Stimulated activated naive CD4-positive, alpha-beta T cell treated with Interleukin-2 at 50 U/mL for 16 hours (primary cell): ENCODE measurements at regions not wholly inside any gene's neighbourhood (a gene's known extent, or its start where the extent isn't known, plus 50 kb on each side); places are given as distances from the start of the nearest gene placed in this dataset.
A peak's percentile ranks its signal among the peaks of the same experiment; 100 is the strongest.

Experiments
- DNase-seq: peaks from one replicate; lab custom pipeline; 2025; lab: John Stamatoyannopoulos, UW

DNA sequence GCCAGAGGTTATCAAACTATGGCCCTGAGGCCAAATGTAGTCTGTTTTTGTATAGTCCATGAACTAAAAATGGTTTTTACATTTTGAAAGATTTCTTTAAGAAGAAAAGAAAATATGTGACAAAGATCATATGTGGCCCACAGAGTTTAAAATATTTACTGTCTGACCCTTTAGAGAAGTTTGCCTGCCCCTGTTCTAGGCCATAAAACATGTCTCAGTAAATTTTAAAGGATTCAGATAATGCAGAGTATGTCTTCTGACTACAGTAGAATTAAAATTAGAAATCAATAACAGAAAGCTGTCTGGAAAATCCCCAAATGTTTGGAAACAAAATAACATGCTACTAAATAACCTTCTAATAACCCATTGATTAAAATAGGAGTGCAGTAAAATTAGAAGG, 86.3 kb downstream of the KCNRG start:
- DNase-seq = no peak

- DNase-seq = no peak
Measured at GRCh38 chr13:50104493-50104892, 89.2 kb downstream of the KCNRG start.

GRCh38 chr13:50106559-50106958, 91.3 kb downstream of the KCNRG start:
- no peak for DNase-seq

DNA sequence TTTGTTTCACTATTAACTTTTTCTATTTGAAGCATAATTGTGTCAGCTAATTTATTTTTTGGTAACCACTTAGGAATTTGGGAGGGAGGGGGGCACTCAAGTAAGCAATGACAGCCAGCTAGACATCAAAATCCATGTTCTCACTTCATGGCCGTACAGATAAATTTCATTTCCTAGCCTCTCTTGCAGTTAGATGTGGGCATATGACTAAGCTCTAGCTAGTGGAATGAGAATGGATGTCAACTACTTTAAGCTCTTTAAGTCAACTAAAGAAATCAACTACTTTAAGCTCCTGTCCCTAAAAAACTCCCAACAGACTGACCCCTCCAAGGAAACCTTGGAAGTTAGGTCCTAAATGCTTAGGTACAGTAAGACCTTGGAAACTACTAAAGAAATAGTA, 92.0 kb downstream of the KCNRG start:
- no peak for DNase-seq

GRCh38 chr13:50114961-50115360, 99.7 kb downstream of the KCNRG start:
- no peak for DNase-seq

DNA sequence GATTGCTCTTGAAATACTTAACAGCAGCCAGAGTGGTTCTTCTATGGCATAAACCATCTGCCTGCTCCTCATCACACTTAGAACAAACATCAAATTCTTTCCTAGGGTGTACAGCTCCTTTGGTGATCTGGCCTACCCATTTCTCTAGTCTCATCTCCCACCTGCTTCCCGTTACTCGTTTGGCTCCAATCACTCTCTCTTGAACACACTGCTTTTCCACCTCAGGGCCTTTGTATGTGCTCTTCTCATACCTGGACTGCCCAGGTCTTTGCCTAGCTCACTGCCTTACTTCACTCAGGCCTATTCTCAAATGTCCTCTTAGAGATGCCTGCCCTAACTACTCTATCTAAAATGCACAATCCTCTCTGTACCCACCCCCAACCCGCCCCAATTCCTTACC, 100.5 kb downstream of the KCNRG start:
- DNase-seq = no peak

DNA sequence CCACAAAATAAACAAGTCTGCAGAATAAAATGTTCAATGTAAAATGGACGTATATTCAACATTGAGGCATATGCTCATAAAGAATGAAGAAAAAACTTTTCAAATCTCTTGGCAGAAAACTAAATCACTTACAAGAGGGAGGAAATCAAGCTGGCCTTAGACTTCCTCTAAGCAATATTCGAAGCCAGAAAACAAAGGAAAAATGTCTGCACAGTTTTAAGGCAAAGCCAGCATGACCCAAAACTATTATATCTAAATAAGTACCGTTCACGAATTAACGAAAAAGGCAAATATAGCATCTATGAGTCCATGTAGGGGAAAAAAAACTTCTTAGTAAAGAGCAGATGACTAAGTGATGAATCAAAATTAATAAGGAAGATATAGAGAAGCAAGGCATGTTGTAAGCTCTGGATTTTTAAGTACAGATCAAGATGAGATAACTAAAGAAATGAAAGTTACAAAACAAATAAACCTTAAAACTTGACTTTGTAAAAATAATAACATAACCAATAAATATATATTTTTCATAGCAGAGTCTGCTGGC, 101.3 kb downstream of the KCNRG start:
- DNase-seq = no peak

DNA sequence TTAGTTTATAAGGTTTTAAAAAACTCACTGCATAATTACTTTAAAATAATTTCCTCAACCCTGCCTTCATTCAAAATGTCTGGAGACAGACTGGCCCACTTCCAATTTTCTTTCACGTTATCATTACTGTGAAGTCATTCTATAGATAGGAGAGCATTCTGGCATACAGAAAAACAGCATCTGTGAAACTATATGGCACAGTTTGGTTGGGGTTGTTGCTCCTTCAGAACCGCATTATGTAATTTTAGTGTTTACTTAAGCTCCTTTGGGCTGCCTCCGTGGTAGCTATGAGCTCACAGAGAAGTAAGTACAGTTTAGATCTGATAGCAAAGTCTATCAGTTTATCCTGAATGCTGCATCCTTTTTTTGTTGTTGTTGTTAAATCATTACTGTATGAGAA, 104.3 kb downstream of the KCNRG start:
- DNase-seq = no peak

- DNase-seq = no peak
Measured at GRCh38 chr13:50122455-50122854, 107.2 kb downstream of the KCNRG start.

DNA sequence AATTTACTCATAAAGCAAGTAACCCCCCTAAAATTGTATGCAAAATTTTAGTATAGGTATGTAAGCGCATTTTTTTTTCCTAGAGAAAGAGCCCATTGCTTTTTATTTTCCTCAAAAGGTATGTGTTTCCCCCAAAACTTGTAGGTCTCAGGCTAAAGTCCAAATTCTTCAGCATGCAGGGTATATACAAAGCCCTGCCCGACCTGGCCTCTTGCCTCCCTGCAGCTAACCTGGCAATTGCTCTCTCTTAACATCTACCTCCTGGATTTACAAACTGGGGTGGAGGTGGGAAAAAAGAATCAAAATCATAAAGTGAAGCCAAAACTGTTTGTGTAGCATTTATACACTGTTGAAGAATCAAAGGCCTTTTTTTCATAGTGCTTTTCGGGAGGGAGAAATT, 107.8 kb downstream of the KCNRG start:
- no peak for DNase-seq

DNA sequence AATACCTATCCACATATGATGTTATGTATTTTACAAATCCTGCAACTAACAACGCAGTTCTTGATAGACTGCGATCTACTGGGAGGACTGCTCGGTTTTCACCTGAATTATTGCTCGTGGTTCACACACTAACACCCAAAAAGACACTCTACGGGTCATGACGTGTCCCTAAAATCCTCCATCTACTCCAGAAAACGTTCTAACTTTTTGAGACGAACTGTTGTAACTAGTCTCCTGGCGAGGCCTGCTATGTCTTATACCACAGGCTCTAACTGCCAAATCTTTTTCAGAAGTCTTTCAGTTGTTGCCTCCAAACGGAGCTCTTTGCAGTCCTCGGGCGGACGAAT, 108.2 kb downstream of the KCNRG start:
- no peak for DNase-seq

DNA sequence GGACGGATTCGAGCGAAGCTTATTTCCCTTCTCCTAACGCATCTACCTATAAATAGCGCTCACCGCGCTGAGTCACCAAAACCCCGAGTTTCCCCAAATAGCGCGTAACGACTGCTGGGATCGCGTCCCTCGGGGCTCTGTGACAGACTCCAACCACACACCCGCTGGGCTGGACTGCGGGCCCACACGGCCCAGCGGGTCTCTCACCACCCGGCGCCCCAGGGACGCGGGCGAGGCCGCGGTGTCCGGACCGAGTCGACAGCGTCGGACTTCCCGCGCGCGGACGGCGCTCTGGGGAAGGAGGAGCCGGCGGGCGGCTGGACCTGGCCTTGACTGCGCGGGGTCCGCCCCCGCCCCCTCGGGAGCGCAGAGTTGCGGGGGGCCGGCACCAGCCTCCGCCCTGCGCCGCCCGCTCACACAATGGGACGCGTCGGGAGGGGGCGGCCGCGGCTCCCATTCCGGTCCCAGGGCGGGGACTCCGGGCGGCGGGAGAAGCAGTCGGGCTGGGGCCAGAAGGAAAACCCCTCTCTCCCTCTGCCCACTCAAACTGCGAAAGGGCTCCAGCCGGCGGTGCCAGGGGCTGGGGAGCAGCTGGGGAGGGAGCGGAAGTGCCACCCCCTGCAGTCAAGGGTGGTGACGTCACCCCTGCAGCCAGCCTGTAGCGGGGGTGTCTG, 108.8 kb downstream of the KCNRG start:
- peak; percentile 70 for DNase-seq

DNA sequence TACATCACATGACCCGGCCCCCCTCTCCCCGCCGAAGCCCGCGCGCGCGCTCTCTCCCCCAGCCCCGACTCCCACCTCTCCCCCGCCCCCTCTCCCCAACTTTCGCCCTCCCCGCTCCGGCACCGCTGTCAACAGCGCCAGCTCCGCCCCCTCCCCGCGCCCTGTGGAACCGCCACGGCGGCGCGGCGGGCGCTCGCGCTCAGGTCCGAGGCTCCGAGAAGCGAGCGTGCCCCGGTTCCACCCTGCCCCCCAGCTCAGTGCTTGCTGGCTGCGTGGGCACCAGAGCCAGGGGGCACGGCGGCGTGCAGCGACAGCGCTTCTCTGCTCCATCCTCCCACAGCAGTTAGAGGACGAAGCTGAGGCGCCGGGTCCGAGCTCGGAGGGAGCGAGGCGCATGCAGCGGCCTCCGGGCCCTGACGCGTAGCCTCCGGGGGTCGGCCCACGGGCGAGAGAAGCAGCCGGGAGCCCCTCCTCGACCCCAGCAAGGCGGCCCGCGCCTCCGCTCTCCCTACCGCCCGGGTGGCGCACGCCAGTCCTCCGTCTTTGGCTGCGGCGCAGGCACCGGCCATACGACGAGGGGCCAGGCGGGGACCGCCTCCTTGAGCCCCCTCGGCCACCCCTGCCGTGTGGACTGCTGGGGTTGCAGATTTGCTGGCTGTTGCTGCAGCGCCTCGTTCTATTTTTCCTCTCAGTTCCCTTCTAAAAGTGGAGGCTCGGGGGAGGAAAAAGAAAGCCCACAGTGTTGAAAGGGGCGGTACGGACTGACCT, 109.5 kb downstream of the KCNRG start:
- peak; percentile 93 for DNase-seq

- no peak for DNase-seq
Measured at GRCh38 chr13:50125304-50125553, 110.0 kb downstream of the KCNRG start.

DNA sequence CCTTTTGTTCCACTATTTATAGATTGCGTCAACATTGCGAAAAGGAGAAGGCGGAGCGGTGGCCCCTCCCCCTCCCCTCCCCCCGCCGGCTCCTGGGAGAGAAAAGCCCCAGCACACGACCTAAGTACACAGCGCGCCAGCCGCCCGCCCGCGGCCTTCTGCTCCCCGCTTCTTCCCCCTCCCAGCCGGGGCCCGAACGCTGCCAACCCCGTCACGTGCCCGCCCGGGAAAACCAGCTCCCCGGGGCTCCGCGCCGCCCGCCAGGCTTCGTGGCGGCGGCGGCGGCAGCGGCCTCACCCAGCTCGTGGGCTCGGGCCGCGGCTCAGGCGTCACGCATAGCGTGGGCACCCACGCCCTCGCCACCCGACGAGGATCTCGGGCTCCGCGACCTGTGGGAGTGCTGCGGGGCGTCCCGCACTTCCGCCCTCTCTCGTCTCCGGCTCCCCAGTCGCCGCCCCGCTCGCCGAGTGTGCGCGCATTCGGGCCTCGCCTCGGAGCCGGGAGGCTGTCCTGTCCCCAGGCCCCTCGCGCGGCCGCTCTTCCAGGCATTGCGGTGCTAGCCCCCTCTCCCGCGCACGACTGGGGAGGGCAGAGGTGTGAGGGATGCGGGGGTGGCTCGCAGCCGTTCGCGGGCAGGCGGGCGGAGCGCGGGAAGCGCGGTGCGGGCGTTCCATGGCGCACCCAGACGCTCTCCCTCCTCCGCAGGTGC, 110.5 kb downstream of the KCNRG start:
- peak; percentile 88 for DNase-seq

- no peak for DNase-seq
Measured at GRCh38 chr13:50126263-50126992, 111.2 kb downstream of the KCNRG start.

DNA sequence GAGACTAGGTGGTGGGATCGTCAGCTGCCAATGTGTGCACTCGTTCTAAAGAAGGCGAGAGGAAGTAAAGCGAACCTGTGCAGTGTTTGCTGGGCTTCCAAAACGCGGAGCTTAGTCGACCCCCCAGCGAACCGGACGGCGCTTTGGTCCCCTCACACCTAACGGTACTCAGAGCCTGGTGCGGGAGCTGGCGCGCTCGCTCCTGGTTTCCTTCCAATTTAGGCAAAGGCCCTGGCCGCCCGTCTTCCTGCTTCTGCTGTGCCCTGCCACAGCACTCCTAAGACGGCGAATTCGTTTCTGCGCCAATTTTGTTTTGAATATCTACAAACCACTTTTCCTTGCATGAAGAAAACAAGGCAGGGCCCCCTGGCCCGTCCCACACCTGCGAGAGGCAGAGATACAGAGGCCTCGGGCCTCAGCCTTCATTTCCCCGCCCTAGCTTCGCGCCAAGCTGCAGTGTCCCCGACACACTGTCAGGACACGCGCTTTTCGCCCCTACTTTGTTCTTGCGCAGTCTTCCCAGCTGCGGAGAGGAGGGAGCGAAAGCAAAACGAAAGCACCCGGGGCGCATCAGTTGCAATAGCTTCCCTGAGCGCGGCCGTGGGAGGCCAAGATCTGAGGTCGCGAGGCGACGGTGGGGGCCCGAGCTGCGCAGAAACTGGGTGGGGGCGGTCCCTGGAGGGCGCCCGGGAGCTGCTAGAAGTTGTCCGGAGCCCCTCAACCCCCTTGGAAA, 111.9 kb downstream of the KCNRG start:
- DNase-seq = peak; percentile 68

DNA sequence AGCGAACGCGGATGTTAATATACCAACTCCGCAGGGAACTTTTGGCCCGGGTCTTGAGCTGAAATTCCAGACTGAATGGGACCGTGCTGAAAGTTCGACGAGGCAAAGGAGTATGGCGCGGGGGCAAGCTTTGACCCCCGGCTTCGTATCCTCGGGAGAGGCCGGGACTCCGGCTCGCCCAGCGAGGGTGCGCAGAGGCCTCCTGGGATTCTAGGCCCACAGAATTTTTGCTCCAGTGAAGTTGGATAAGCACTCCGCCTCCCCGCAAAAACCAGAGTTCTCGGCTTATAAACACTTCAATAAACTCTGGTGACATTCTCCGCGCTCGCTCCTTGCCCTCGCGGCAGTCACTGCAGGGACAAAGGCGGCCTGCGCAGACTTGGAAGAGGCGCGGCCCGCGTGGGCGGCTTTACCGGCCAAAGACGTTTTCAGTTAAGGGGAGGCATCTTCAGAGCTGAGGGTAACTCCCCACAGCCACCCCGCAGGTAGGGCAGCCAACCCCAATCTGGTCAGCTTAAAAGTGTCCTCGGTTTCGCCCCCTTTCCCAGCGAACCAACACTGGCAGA, 112.6 kb downstream of the KCNRG start:
- no peak for DNase-seq

- peak; percentile 29 for DNase-seq
Measured at GRCh38 chr13:50128428-50128931, 113.2 kb downstream of the KCNRG start.

- DNase-seq = no peak
Measured at GRCh38 chr13:50129081-50129705, 113.9 kb downstream of the KCNRG start.

- DNase-seq = no peak
Measured at GRCh38 chr13:50129706-50130122, 114.5 kb downstream of the KCNRG start.
